ENCODE measurements at regions not wholly inside any gene's neighbourhood (a gene's known extent, or its start where the extent isn't known, plus 50 kb on each side); places are given as distances from the start of the nearest gene placed in this dataset.

DNA sequence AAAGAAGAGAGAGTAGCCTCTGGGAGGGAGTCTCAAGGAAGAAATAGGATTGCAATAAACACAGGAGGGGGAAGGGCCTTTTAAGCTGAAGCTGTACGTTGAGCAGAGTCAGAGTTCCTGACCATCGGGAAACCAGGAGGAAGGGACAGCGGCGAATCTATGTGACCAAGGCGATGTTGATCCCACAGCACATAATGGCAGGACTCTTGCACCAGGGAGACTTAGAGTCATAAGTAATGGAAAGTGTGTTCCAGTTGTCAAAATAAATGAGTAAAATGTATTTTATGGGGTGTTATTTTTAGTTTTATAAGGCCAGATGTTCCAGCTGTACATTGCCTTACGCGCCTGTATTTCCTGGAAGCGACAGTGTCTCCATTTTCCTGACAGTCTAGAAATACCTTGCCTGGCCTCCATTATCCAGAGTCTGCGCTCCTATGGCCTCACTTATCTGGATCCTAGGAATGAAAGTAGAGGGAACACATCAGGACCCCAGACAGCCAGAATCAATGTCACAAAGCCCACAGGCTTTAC lies 152.8 kb upstream of the COPS8 start:
- ATAC-seq (no peak), DNase-seq (no peak)
- H3K27me3 ChIP-seq = peaks cover 0 to 9% of the 10 kb centered on the region in 2 donors
- no peaks in the 10 kb centered on the region for H3K4me1 ChIP-seq
- H3K36me3 ChIP-seq = no peaks in the 10 kb centered on the region
- intact Hi-C loops (cut with DNase I) = no loop called here
- TF ChIP-seq, protein P1, sequence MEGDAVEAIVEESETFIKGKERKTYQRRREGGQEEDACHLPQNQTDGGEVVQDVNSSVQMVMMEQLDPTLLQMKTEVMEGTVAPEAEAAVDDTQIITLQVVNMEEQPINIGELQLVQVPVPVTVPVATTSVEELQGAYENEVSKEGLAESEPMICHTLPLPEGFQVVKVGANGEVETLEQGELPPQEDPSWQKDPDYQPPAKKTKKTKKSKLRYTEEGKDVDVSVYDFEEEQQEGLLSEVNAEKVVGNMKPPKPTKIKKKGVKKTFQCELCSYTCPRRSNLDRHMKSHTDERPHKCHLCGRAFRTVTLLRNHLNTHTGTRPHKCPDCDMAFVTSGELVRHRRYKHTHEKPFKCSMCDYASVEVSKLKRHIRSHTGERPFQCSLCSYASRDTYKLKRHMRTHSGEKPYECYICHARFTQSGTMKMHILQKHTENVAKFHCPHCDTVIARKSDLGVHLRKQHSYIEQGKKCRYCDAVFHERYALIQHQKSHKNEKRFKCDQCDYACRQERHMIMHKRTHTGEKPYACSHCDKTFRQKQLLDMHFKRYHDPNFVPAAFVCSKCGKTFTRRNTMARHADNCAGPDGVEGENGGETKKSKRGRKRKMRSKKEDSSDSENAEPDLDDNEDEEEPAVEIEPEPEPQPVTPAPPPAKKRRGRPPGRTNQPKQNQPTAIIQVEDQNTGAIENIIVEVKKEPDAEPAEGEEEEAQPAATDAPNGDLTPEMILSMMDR (IDR thresholded peaks at IDR 0.05) = no peak
- H3K9me3 ChIP-seq = no peaks in the 10 kb centered on the region
- H3K4me3 ChIP-seq = no peak overlapping the region
- H3K27ac ChIP-seq = no peak overlapping the region

DNA sequence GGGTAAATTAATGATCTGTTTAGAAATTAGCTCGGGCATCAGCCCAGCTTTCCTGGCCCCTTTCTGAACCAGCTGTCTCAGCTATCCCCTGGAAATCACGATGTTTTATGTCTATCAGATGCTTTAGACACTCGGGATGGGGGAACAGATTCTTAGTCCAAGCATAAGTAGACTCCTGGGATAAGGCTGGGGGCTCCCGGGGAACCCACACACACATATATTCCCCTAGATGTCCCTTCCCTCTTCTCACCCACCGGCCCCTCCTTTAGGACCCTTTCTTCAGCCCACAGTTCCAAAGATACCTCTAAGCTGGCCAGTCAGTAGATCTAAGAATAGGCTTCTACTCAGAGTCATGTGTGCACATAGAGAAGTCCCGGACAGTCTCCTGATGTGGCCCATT lies 151.5 kb upstream of the COPS8 start:
- no peak for ATAC-seq
- peaks cover 0 to 9% of the 10 kb centered on the region in 2 donors for H3K27me3 ChIP-seq
- no peak for DNase-seq
- no peaks in the 10 kb centered on the region for H3K36me3 ChIP-seq
- no peaks in the 10 kb centered on the region for H3K9me3 ChIP-seq
- H3K27ac ChIP-seq = no peak overlapping the region
- TF ChIP-seq, protein P1 (IDR thresholded peaks at IDR 0.05) = no peak
- H3K4me1 ChIP-seq = no peaks in the 10 kb centered on the region
- intact Hi-C loops (cut with DNase I) = no loop called here
- no peak overlapping the region for H3K4me3 ChIP-seq

DNA sequence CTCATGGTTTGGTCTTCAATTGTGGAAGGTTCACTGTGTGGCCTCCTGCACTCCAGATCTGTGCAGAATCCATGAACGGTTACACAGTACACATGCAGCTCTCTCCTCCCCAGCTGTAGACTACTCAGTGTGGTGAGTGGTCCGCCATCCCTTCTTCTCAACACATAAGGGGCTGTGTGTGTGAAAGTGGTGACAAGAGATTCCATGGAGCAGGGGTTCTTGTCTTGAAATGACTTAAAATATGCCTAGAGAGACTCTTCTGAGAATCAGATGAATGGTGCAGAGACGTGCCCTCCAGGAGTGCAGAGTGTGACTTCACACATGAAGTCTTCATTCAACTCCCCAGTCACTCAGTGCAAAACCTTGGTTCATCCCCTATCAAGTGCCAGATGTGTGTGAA lies 151.0 kb upstream of the COPS8 start:
- intact Hi-C loops (cut with DNase I) = no loop called here
- ATAC-seq (no peak), DNase-seq (no peak)
- Histone ChIP-seq H3K9me3 (no peaks in the 10 kb centered on the region), H3K27me3 (peaks cover 0 to 9% of the 10 kb centered on the region in 2 donors), H3K27ac (no peak overlapping the region), H3K36me3 (no peaks in the 10 kb centered on the region), H3K4me1 (no peaks in the 10 kb centered on the region), H3K4me3 (no peak overlapping the region)
- TF ChIP-seq, protein P1 (IDR thresholded peaks at IDR 0.05) = no peak

DNA sequence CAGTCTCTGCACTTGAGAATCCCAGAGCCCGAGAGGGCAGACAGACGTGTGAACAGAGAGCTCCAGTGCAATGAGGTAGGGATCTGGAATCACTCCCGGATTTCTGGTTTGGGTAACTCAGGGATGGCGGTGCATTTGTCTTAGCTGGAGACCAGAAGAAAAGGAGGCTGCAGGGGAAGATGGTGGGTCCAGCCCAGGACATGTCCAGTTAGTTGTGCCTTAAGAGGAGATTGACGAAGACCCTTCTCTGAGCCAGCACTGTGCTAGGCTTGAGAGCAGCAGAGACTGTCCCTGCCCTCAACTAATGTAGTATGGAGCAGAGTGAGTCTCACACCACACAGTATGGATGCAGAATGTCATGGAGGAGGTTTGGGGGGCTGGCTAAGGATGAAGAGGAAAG lies 150.6 kb upstream of the COPS8 start:
- H3K27me3 ChIP-seq = peaks cover 0 to 9% of the 10 kb centered on the region in 2 donors
- no peaks in the 10 kb centered on the region for H3K36me3 ChIP-seq
- intact Hi-C loops (cut with DNase I) = no loop called here
- H3K9me3 ChIP-seq = no peaks in the 10 kb centered on the region
- no peak overlapping the region for H3K4me3 ChIP-seq
- no peaks in the 10 kb centered on the region for H3K4me1 ChIP-seq
- TF ChIP-seq, protein P1 (IDR thresholded peaks at IDR 0.05) = no peak
- H3K27ac ChIP-seq = no peak overlapping the region
- no peak for ATAC-seq
- DNase-seq = no peak

DNA sequence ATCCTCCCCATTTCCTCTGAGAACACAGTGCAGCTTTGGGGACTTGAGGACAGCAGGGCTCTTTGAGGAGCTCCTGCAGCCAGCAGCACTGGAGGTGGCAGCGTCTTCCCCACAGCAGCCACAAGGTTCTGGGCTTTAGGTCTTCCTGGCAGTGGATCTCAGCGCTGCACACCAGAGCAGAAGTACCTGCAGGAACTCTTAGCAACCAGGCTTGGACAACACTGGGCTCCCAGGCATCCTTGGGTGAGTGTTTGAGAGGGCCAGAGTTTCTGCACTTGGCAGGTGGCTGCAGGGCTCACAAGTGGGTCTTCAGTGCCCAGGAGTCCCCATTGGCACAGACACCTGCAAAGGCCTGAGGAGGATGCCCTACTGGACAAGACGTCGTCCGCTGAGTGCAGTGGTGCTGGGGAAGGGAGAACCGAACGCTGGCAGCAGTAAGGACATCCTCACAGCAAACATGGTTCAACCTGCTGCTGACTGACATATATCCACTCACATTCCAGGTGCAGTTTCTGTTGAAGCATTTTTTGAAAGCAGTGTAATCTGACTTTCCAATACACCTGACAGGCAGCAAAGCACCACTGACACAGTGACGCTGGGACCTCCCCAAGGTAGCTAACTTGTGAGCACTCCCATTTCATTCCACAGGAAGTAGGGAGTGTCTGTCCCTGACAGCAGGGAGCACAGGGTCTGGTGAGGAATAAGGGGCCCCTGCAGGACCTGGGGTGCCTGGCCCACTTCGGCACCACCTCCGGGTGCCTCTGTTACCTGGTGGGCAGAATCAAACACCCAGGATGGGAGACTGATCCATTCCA lies 149.9 kb upstream of the COPS8 start:
- DNase-seq (no peak), ATAC-seq (no peak)
- Histone ChIP-seq H3K4me1 (peaks cover 0 to 2% of the 10 kb centered on the region in 2 donors), H3K36me3 (no peaks in the 10 kb centered on the region), H3K9me3 (no peaks in the 10 kb centered on the region), H3K4me3 (no peak overlapping the region), H3K27me3 (peaks cover 0 to 9% of the 10 kb centered on the region in 2 donors), H3K27ac (no peak overlapping the region)
- intact Hi-C loops (cut with DNase I) = no loop called here
- TF ChIP-seq, protein P1 (IDR thresholded peaks at IDR 0.05) = no peak

Measured in left lung (tissue), 4 donors.